NCI-H1048 (cell line): ENCODE measurements at regions not wholly inside any gene's neighbourhood (a gene's known extent, or its start where the extent isn't known, plus 50 kb on each side); places are given as distances from the start of the nearest gene placed in this dataset.

ENCODE experiments used
- DNase-seq: peaks from one replicate; lab custom pipeline; 2025; lab: John Stamatoyannopoulos, UW

- DNase-seq, result no peak
Observed at GRCh38 chr11:19560156-19560555, 152.5 kb upstream of the NAV2 start.

- DNase-seq, result no peak
Observed at GRCh38 chr11:19559746-19560145, 152.9 kb upstream of the NAV2 start.

GRCh38 chr11:19558189-19558986 lies 154.2 kb upstream of the NAV2 start:
- no peak for DNase-seq

GRCh38 chr11:19557720-19558140 lies 154.9 kb upstream of the NAV2 start:
- DNase-seq, result peak; percentile 13

- DNase-seq, result no peak
Observed at GRCh38 chr11:19557185-19557584, 155.5 kb upstream of the NAV2 start.

GRCh38 chr11:19555266-19555665 lies 157.4 kb upstream of the NAV2 start:
- no peak for DNase-seq

- DNase-seq, result peak; percentile 57
Observed at GRCh38 chr11:19553683-19554333, 158.8 kb upstream of the NAV2 start.

- no peak for DNase-seq
Observed at GRCh38 chr11:19552656-19553260, 159.9 kb upstream of the NAV2 start.

- no peak for DNase-seq
Observed at GRCh38 chr11:19552161-19552560, 160.5 kb upstream of the NAV2 start.

- DNase-seq, result no peak
Observed at GRCh38 chr11:19551457-19551856, 161.2 kb upstream of the NAV2 start.

- DNase-seq, result no peak
Observed at GRCh38 chr11:19547044-19547443, 165.6 kb upstream of the NAV2 start.

GRCh38 chr11:19546325-19546724 lies 166.3 kb upstream of the NAV2 start:
- no peak for DNase-seq

GRCh38 chr11:19541521-19542049 lies 171.1 kb upstream of the NAV2 start:
- DNase-seq, result no peak

GRCh38 chr11:19539861-19540260 lies 172.8 kb upstream of the NAV2 start:
- no peak for DNase-seq

- no peak for DNase-seq
Observed at GRCh38 chr11:19537803-19538453, 174.7 kb upstream of the NAV2 start.

GRCh38 chr11:19536131-19536530 lies 176.5 kb upstream of the NAV2 start:
- DNase-seq, result no peak

- DNase-seq, result no peak
Observed at GRCh38 chr11:19530505-19530904, 182.1 kb upstream of the NAV2 start.

- DNase-seq, result no peak
Observed at GRCh38 chr11:19526119-19526518, 186.5 kb upstream of the NAV2 start.

GRCh38 chr11:19525714-19526113 lies 186.9 kb upstream of the NAV2 start:
- DNase-seq, result no peak

GRCh38 chr11:19525276-19525675 lies 187.4 kb upstream of the NAV2 start:
- no peak for DNase-seq

- DNase-seq, result no peak
Observed at GRCh38 chr11:19524171-19524671, 188.4 kb upstream of the NAV2 start.

- no peak for DNase-seq
Observed at GRCh38 chr11:19520681-19521080, 192.0 kb upstream of the NAV2 start.
